ENCODE measurements at regions not wholly inside any gene's neighbourhood (a gene's known extent, or its start where the extent isn't known, plus 50 kb on each side); places are given as distances from the start of the nearest gene placed in this dataset.

- TF ChIP-seq CTCF (IDR thresholded peaks at IDR 0.05 in 2 of 3, conservative IDR thresholded peaks at IDR 0.05 in 1 of 3; ENCODE audit: borderline replicate concordance in 1 of 3, insufficient read depth in 1 of 3, low read depth in 2 of 3, low read length in 2 of 3) (no peak), RAD21 (IDR thresholded peaks at IDR 0.05; ENCODE audit: low read depth) (no peak), REST (IDR thresholded peaks at IDR 0.05; ENCODE audit: low read depth) (no peak)
Measured at GRCh38 chr2:67899187-67899586, 163.6 kb downstream of the C1D start.

Data from HCT116 (cell line).